Suprapubic skin (tissue), 4 donors: ENCODE measurements at regions not wholly inside any gene's neighbourhood (a gene's known extent, or its start where the extent isn't known, plus 50 kb on each side); places are given as distances from the start of the nearest gene placed in this dataset.

Experiments
- DNase-seq, 2 donors: peaks; one replicate each; pipeline ENCODE4 v3.0.0-alpha.2; 2019; ENCODE audit warnings: low spot score in 2 of 2
- H3K27ac ChIP-seq: fragments of 200-600 bp; sonication (generic); one replicate; pipeline ENCODE4 v1.5.1; 2019
- H3K27me3 ChIP-seq: fragments of 200-600 bp; sonication (generic); one replicate; pipeline ENCODE4 v1.5.1; 2019
- H3K36me3 ChIP-seq: fragments of 200-600 bp; sonication (generic); one replicate; pipeline ENCODE4 v1.5.1; 2019
- H3K4me1 ChIP-seq: fragments of 200-600 bp; sonication (generic); one replicate; pipeline ENCODE4 v1.5.1; 2019
- H3K4me3 ChIP-seq: fragments of 200-600 bp; sonication (generic); one replicate; pipeline ENCODE4 v1.5.1; 2019; ENCODE audit warnings: mild to moderate bottlenecking
- H3K9me3 ChIP-seq: fragments of 200-600 bp; sonication (generic); one replicate; pipeline ENCODE4 v1.5.1; 2019
- EP300 ChIP-seq: sonication (generic); formaldehyde crosslinking; IDR thresholded peaks from one replicate; pipeline ENCODE4 v1.6.1; 2017; ENCODE audit warnings: antibody characterized with exemption
- POLR2A ChIP-seq, 2 donors: fragments of 450-650 bp; IDR thresholded peaks; one replicate each; pipeline ENCODE4 v1.6.1; 2017; ENCODE audit warnings: antibody characterized with exemption in 2 of 2, mild to moderate bottlenecking in 2 of 2, moderate library complexity in 2 of 2
- POLR2AphosphoS5 ChIP-seq, 3 donors: sonication (generic); formaldehyde crosslinking; IDR thresholded peaks; one replicate each; pipeline ENCODE4 v1.6.1; 2017; ENCODE audit warnings: antibody characterized with exemption in 3 of 3
- WGBS: methylation state at CpG from one replicate; pipeline ENCODE4 v1.1.5; 2018; 5-methylcytosine and 5-hydroxymethylcytosine counted together
- TF ChIP-seq, protein P1 (sequence below), 2 donors: fragments of 200-600 bp in 1 of 2; fragments of 450-650 bp in 1 of 2; sonication (generic) in 1 of 2; IDR thresholded peaks; one replicate each; pipeline ENCODE4 v1.5.1; 2016 to 2019; ENCODE audit warnings: antibody characterized with exemption in 2 of 2, mild to moderate bottlenecking in 1 of 2, moderate library complexity in 1 of 2

GRCh38 chr6:27839626-27840475 is 72.3 kb downstream of the OR2B2 start:
- H3K27me3 ChIP-seq: no peaks in the 10 kb centered on the region
- peak overlapping the region; percentile 76 for H3K4me3 ChIP-seq
- H3K27ac ChIP-seq: peak overlapping the region; percentile 94
- 8% methylated on average over 12 of the region's 12 CpGs for WGBS
- no peaks in the 10 kb centered on the region for H3K9me3 ChIP-seq
- H3K36me3 ChIP-seq: no peaks in the 10 kb centered on the region
- TF ChIP-seq, protein P1, sequence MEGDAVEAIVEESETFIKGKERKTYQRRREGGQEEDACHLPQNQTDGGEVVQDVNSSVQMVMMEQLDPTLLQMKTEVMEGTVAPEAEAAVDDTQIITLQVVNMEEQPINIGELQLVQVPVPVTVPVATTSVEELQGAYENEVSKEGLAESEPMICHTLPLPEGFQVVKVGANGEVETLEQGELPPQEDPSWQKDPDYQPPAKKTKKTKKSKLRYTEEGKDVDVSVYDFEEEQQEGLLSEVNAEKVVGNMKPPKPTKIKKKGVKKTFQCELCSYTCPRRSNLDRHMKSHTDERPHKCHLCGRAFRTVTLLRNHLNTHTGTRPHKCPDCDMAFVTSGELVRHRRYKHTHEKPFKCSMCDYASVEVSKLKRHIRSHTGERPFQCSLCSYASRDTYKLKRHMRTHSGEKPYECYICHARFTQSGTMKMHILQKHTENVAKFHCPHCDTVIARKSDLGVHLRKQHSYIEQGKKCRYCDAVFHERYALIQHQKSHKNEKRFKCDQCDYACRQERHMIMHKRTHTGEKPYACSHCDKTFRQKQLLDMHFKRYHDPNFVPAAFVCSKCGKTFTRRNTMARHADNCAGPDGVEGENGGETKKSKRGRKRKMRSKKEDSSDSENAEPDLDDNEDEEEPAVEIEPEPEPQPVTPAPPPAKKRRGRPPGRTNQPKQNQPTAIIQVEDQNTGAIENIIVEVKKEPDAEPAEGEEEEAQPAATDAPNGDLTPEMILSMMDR (IDR thresholded peaks at IDR 0.05): no peak
- TF ChIP-seq POLR2AphosphoS5 (IDR thresholded peaks at IDR 0.05): no peak
- no peak for TF ChIP-seq POLR2A (IDR thresholded peaks at IDR 0.05)
- TF ChIP-seq EP300: no peak
- H3K4me1 ChIP-seq: peaks cover 36% of the 10 kb centered on the region
- DNase-seq: no peak

GRCh38 chr6:27838945-27839625 is 73.1 kb downstream of the OR2B2 start:
- no peaks in the 10 kb centered on the region for H3K36me3 ChIP-seq
- DNase-seq: peak in 1 of 2 donors; percentile 85
- 2% methylated on average over 30 of the region's 31 CpGs for WGBS
- no peaks in the 10 kb centered on the region for H3K27me3 ChIP-seq
- peak overlapping the region; percentile 94 for H3K27ac ChIP-seq
- H3K9me3 ChIP-seq: no peaks in the 10 kb centered on the region
- H3K4me3 ChIP-seq: peak overlapping the region; percentile 76
- H3K4me1 ChIP-seq: peaks cover 36% of the 10 kb centered on the region
- TF ChIP-seq EP300: no peak
- TF ChIP-seq, protein P1 (IDR thresholded peaks at IDR 0.05): no peak

DNA sequence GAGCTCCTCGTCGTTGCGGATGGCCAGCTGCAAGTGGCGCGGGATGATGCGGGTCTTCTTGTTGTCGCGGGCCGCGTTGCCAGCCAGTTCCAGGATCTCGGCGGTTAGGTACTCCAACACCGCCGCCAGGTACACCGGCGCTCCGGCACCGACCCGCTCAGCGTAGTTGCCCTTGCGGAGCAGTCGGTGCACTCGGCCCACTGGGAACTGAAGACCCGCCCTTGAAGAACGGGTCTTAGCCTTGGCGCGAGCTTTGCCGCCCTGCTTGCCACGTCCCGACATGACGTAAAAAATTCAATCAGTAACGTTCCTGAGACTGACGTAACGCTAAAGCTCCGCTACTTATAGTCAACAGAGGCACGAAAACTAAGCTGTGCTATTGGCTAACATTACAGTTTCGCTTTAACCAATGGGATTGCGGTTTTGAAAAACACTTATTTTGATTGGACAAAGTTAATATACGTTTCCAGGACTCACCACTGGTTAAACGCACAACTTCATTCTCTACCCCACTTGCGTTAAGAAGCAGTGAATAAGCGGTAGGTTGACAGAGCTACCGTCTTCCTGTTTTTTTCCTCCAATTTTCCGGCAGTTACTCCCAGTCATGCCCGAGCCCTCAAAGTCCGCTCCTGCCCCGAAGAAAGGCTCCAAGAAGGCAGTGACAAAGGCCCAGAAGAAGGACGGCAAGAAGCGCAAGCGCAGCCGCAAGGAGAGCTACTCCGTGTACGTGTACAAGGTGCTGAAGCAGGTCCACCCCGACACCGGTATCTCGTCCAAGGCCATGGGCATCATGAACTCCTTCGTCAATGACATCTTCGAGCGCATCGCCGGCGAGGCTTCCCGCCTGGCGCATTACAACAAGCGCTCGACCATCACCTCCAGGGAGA is 73.9 kb downstream of the OR2B2 start:
- H3K4me1 ChIP-seq: peaks cover 36% of the 10 kb centered on the region
- H3K9me3 ChIP-seq: no peaks in the 10 kb centered on the region
- TF ChIP-seq POLR2AphosphoS5 (IDR thresholded peaks at IDR 0.05) (peak; percentile 68 to 91 (median 79)), EP300 (no peak), POLR2A (IDR thresholded peaks at IDR 0.05) (peak; percentile 65 to 83)
- TF ChIP-seq, protein P1 (IDR thresholded peaks at IDR 0.05): no peak
- DNase-seq: peak; percentile 86 to 92
- H3K36me3 ChIP-seq: no peaks in the 10 kb centered on the region
- peak overlapping the region; percentile 76 for H3K4me3 ChIP-seq
- 2% methylated on average over 34 of the region's 66 CpGs for WGBS
- H3K27me3 ChIP-seq: no peaks in the 10 kb centered on the region
- H3K27ac ChIP-seq: peak overlapping the region; percentile 94

DNA sequence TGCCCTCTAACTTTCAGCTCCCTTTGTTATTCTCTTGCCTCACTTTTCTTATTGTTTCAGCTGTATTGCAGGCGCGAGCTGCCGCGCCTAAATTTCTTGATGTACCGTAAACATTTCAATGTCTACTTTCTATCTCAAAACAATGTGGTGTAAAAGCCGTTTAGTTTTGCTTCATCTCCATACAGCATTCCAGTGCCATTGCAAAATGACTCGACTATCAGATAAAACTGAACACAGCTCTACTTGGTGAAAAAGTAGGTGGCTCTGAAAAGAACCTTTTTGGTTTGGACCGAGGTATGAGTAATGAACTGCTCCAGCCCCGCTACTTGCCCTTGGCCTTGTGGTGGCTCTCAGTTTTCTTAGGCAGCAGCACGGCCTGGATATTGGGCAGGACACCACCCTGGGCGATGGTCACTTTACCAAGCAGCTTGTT is 74.6 kb downstream of the OR2B2 start:
- 0% methylated on average over 11 of the region's 11 CpGs for WGBS
- no peaks in the 10 kb centered on the region for H3K36me3 ChIP-seq
- H3K27me3 ChIP-seq: no peaks in the 10 kb centered on the region
- H3K27ac ChIP-seq: peak overlapping the region; percentile 94
- peak overlapping the region; percentile 76 for H3K4me3 ChIP-seq
- no peak for DNase-seq
- peaks cover 36% of the 10 kb centered on the region for H3K4me1 ChIP-seq
- no peaks in the 10 kb centered on the region for H3K9me3 ChIP-seq
- TF ChIP-seq POLR2AphosphoS5 (IDR thresholded peaks at IDR 0.05): no peak

- no peak for DNase-seq
- H3K27ac ChIP-seq: peak overlapping the region; percentile 94
- H3K4me3 ChIP-seq: peak overlapping the region; percentile 76
- H3K9me3 ChIP-seq: no peaks in the 10 kb centered on the region
- TF ChIP-seq EP300 (no peak), POLR2A (IDR thresholded peaks at IDR 0.05) (no peak), POLR2AphosphoS5 (IDR thresholded peaks at IDR 0.05) (peak in 1 of 3 donors; percentile 9)
- TF ChIP-seq, protein P1 (IDR thresholded peaks at IDR 0.05): no peak
- 2% methylated on average over 25 of the region's 25 CpGs for WGBS
- H3K36me3 ChIP-seq: no peaks in the 10 kb centered on the region
- no peaks in the 10 kb centered on the region for H3K27me3 ChIP-seq
- peaks cover 36% of the 10 kb centered on the region for H3K4me1 ChIP-seq
Observed at GRCh38 chr6:27836783-27837624, 75.2 kb downstream of the OR2B2 start.
